H1 (cell line): ENCODE measurements at regions not wholly inside any gene's neighbourhood (a gene's known extent, or its start where the extent isn't known, plus 50 kb on each side); places are given as distances from the start of the nearest gene placed in this dataset.

ENCODE experiments used
- CTCF ChIP-seq, 3 experiments: IDR thresholded peaks; 1 replicate in 2 of 3; 2 replicates in 1 of 3; pipeline versions ENCODE4 v1.5.1 to v1.6.1; 2011; ENCODE audit warnings: low read length in 3 of 3, mild to moderate bottlenecking in 3 of 3, inconsistent platforms in 2 of 3, low read depth in 1 of 3, moderate library complexity in 1 of 3; ENCODE audit not compliant: insufficient read depth in 1 of 3; ENCODE audit errors: control extremely low read depth in 1 of 3
- SIN3A ChIP-seq, 2 experiments: IDR thresholded peaks in 1 of 2; conservative IDR thresholded peaks in 1 of 2; 2 replicates each; pipeline ENCODE4 v1.6.1; 2011 to 2012; ENCODE audit warnings: low read length in 2 of 2, improper control_type of control experiment in 1 of 2, low read depth in 1 of 2, mild to moderate bottlenecking in 1 of 2
- ZNF274 ChIP-seq: IDR thresholded peaks from 2 replicates; pipeline ENCODE4 v1.7.0; 2012; ENCODE audit warnings: low read length, borderline replicate concordance; ENCODE audit errors: extremely low read depth

- TF ChIP-seq ZNF274, result no peak
- TF ChIP-seq SIN3A (conservative IDR thresholded peaks at IDR 0.05 in 1 of 2, IDR thresholded peaks at IDR 0.05 in 1 of 2; ENCODE audit: low read depth in 1 of 2, low read length in 2 of 2), result no peak
- TF ChIP-seq CTCF (IDR thresholded peaks at IDR 0.05; ENCODE audit: control extremely low read depth in 1 of 3, insufficient read depth in 1 of 3, low read depth in 1 of 3, low read length in 3 of 3), result no peak
Observed at GRCh38 chr2:212931271-212931670, 220.1 kb downstream of the IKZF2 start.
